OCI-LY3 (cell line): ENCODE measurements at regions not wholly inside any gene's neighbourhood (a gene's known extent, or its start where the extent isn't known, plus 50 kb on each side); places are given as distances from the start of the nearest gene placed in this dataset.

Experiments used
- H2AFZ ChIP-seq: fragments of 200-600, 300-600 bp; shearing (Covaris generic); 2 replicates; pipeline ENCODE4 v1.6.0; 2014; ENCODE audit warnings: antibody characterized with exemption, low read depth, low read length
- H3K27ac ChIP-seq: fragments of 200-600, 300-600 bp; sonication (generic); 2 replicates; pipeline ENCODE4 v1.5.1; 2014; ENCODE audit warnings: mild to moderate bottlenecking, low read length, moderate library complexity, mixed read lengths
- H3K27me3 ChIP-seq: fragments of 200-600, 300-600 bp; sonication (generic); 2 replicates; pipeline ENCODE4 v1.6.1; 2014; ENCODE audit warnings: low read depth, low read length, mixed read lengths
- H3K36me3 ChIP-seq: fragments of 200-600, 300-600 bp; sonication (generic); replicated peaks from 2 replicates; pipeline ENCODE3; 2014; ENCODE audit warnings: low read depth, low read length, mixed read lengths
- H3K4me1 ChIP-seq: fragments of 300-600, 200-600 bp; sonication (generic); 2 replicates; pipeline ENCODE4 v1.6.1; 2014; ENCODE audit warnings: low read length, mixed read lengths
- H3K4me2 ChIP-seq: fragments of 200-600, 300-600 bp; sonication (generic); 2 replicates; pipeline ENCODE4 v1.6.1; 2014; ENCODE audit warnings: low read length, mixed read lengths
- H3K4me3 ChIP-seq: fragments of 300-600, 200-600 bp; sonication (generic); 2 replicates; pipeline ENCODE4 v1.5.1; 2014; ENCODE audit warnings: antibody characterized with exemption, mild to moderate bottlenecking, low read length, moderate library complexity
- H3K79me2 ChIP-seq: fragments of 300-600, 200-600 bp; shearing (Covaris generic); 2 replicates; pipeline ENCODE4 v1.6.1; 2014; ENCODE audit warnings: mild to moderate bottlenecking, low read length, mixed read lengths
- H3K9ac ChIP-seq: fragments of 300-600, 200-600 bp; shearing (Covaris generic); 2 replicates; pipeline ENCODE4 v1.6.0; 2014; ENCODE audit warnings: mild to moderate bottlenecking, low read length, moderate library complexity
- H3K9me3 ChIP-seq: fragments of 200-600, 300-600 bp; shearing (Covaris generic); 2 replicates; pipeline ENCODE4 v1.6.1; 2014; ENCODE audit warnings: low read length, mixed read lengths; ENCODE audit not compliant: insufficient read depth
- H4K20me1 ChIP-seq: fragments of 200-600, 300-600 bp; sonication (generic); 2 replicates; pipeline ENCODE4 v1.6.1; 2016; ENCODE audit warnings: low read length, mixed read lengths; ENCODE audit not compliant: insufficient read depth
- EZH2phosphoT487 ChIP-seq: fragments of 200-600 bp; shearing (Covaris generic); IDR thresholded peaks from 2 replicates; pipeline ENCODE4 v1.6.1; 2018; ENCODE audit warnings: antibody characterized with exemption, mixed run types, low read depth
- TF ChIP-seq, protein P1 (sequence below): fragments of 200-600, 300-600 bp; sonication (generic); IDR thresholded peaks from 2 replicates; pipeline ENCODE4 v1.5.1; 2014; ENCODE audit warnings: antibody characterized with exemption, low read length, low read depth

DNA sequence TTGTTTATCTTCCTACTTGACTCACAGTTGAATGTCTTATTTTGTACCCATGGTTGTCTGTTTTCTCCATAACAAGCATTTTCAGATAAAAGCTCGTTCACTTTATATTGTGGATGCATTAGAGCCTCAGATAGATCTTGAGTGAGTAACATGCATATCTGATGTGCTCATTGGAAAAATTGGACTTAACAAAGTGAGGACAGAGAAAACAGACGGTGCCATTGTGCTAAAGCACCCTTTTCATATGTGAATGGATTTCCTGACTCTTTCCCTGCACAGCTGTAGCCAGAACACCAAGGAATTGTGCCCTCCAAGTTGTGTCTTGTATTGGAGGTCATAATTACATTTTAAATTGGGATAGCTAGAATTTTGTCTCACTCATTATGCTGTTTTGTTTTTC lies 325.8 kb upstream of the MEF2C start:
- no peak overlapping the region for H2AFZ ChIP-seq
- TF ChIP-seq, protein P1, sequence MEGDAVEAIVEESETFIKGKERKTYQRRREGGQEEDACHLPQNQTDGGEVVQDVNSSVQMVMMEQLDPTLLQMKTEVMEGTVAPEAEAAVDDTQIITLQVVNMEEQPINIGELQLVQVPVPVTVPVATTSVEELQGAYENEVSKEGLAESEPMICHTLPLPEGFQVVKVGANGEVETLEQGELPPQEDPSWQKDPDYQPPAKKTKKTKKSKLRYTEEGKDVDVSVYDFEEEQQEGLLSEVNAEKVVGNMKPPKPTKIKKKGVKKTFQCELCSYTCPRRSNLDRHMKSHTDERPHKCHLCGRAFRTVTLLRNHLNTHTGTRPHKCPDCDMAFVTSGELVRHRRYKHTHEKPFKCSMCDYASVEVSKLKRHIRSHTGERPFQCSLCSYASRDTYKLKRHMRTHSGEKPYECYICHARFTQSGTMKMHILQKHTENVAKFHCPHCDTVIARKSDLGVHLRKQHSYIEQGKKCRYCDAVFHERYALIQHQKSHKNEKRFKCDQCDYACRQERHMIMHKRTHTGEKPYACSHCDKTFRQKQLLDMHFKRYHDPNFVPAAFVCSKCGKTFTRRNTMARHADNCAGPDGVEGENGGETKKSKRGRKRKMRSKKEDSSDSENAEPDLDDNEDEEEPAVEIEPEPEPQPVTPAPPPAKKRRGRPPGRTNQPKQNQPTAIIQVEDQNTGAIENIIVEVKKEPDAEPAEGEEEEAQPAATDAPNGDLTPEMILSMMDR: no peak
- no peaks in the 10 kb centered on the region for H3K27me3 ChIP-seq
- no peaks in the 10 kb centered on the region for H3K36me3 ChIP-seq
- H3K9me3 ChIP-seq: no peaks in the 10 kb centered on the region
- no peak overlapping the region for H3K4me3 ChIP-seq
- no peaks in the 10 kb centered on the region for H3K79me2 ChIP-seq
- no peak overlapping the region for H3K27ac ChIP-seq
- no peak overlapping the region for H3K9ac ChIP-seq
- no peak overlapping the region for H3K4me2 ChIP-seq
- no peaks in the 10 kb centered on the region for H4K20me1 ChIP-seq
- no peaks in the 10 kb centered on the region for H3K4me1 ChIP-seq

DNA sequence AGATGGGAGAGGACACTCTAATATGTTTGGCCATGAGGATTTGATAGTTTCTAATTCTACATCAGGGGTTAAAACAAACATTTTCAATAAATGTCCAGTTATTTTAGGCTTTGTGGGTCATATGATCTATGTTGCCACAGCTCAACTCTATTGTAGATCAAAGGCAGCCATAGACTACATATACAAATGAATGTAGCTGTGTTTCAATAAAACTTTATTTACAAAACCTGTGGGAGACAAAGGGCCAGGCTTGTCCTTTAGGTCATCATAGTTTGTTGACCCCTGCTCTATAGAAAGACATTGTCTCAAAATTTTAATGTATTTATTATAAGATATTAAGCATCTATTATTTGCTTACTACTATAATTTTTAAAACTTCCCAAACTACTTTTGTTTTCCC lies 325.4 kb upstream of the MEF2C start:
- H3K27ac ChIP-seq: no peak overlapping the region
- no peak overlapping the region for H3K4me2 ChIP-seq
- TF ChIP-seq, protein P1: no peak
- no peak for TF ChIP-seq EZH2phosphoT487
- H2AFZ ChIP-seq: no peak overlapping the region
- no peaks in the 10 kb centered on the region for H3K9me3 ChIP-seq
- H3K4me3 ChIP-seq: no peak overlapping the region
- H3K36me3 ChIP-seq: no peaks in the 10 kb centered on the region
- no peak overlapping the region for H3K9ac ChIP-seq
- H3K27me3 ChIP-seq: no peaks in the 10 kb centered on the region
- H3K4me1 ChIP-seq: no peaks in the 10 kb centered on the region
- no peaks in the 10 kb centered on the region for H3K79me2 ChIP-seq
- no peaks in the 10 kb centered on the region for H4K20me1 ChIP-seq

DNA sequence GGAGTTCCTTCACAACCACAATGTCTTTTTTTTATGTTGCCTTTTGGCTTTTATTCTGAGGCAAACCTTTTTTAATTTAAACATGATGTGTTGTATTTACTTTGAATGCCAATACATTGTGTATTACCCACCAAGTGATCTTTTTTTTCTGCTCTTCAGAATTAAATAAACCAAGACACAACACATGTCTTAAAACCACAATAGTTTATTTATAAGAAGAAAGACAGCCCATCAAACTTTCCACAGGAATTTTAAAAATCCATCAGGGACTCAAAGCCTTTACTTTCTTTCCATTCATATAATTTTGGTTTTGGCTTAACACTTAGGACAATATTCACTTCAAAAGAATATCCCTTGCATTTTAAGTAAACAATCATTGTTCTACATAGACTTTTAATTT lies 321.8 kb upstream of the MEF2C start:
- no peak for TF ChIP-seq EZH2phosphoT487
- TF ChIP-seq, protein P1: no peak
- no peak overlapping the region for H3K4me2 ChIP-seq
- H3K79me2 ChIP-seq: no peaks in the 10 kb centered on the region
- no peak overlapping the region for H2AFZ ChIP-seq
- peaks cover under 1% of the 10 kb centered on the region for H3K36me3 ChIP-seq
- no peak overlapping the region for H3K27ac ChIP-seq
- no peak overlapping the region for H3K9ac ChIP-seq
- no peaks in the 10 kb centered on the region for H4K20me1 ChIP-seq
- H3K4me3 ChIP-seq: no peak overlapping the region
- H3K4me1 ChIP-seq: no peaks in the 10 kb centered on the region
- peaks cover 3% of the 10 kb centered on the region; the same call in 1 of the 2 replicates for H3K9me3 ChIP-seq
- no peaks in the 10 kb centered on the region for H3K27me3 ChIP-seq

DNA sequence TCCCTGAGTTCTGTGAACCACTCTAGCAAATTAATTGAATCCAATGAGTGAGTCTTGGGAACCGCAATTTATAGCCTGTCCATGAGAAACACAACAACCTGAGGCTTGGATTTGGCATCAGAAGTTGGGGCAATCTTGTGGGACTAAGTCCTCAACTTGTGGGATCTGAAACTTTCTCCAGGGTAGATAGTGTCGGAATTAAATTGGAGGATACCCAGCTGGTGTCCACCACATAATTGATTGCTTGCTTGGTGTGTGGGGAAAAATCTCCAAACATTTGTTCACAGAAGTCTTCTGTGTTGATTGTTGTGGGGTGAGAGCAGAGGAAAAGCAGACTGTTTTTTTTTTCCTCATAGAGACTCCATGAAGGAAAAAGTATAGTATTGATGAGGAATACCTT lies 320.6 kb upstream of the MEF2C start:
- Histone ChIP-seq H3K36me3 (peaks cover 6% of the 10 kb centered on the region), H3K27me3 (no peaks in the 10 kb centered on the region), H4K20me1 (no peaks in the 10 kb centered on the region), H3K4me1 (no peaks in the 10 kb centered on the region), H3K4me2 (no peak overlapping the region), H3K4me3 (no peak overlapping the region), H2AFZ (no peak overlapping the region), H3K27ac (no peak overlapping the region), H3K9ac (no peak overlapping the region), H3K79me2 (no peaks in the 10 kb centered on the region), H3K9me3 (peaks cover 11% of the 10 kb centered on the region; the same call in 1 of the 2 replicates)
- TF ChIP-seq, protein P1: no peak
- no peak for TF ChIP-seq EZH2phosphoT487
